Psoas muscle (tissue), 7 donors: ENCODE measurements at regions not wholly inside any gene's neighbourhood (a gene's known extent, or its start where the extent isn't known, plus 50 kb on each side); places are given as distances from the start of the nearest gene placed in this dataset.

ENCODE experiments used
- ATAC-seq, 4 donors: fragments of 200-7000 bp; cut with Tn5 transposase; one replicate each; pipeline ENCODE4 v1.9.1; 2020; ENCODE audit warnings: moderate library complexity in 3 of 4, mild to moderate bottlenecking in 2 of 4
- DNase-seq, 2 donors: peaks; one replicate each; pipeline ENCODE4 v3.0.0-alpha.2; 2020
- H3K27ac ChIP-seq: fragments of 200-600 bp; one replicate; pipeline ENCODE4 v1.8.0; 2022
- H3K27me3 ChIP-seq, 3 donors: fragments of 200-600 bp in 1 of 3; one replicate each; pipeline versions ENCODE4 v1.6.1 to v1.8.0; 2013 to 2022; ENCODE audit warnings: low read length in 2 of 3, mild to moderate bottlenecking in 2 of 3, moderate library complexity in 1 of 3; ENCODE audit not compliant: insufficient read depth in 3 of 3
- H3K36me3 ChIP-seq, 2 donors: fragments of 200-600 bp in 1 of 2; one replicate each; pipeline versions ENCODE4 v1.6.1 to v1.8.0; 2013 to 2022; ENCODE audit warnings: low read depth in 1 of 2, mild to moderate bottlenecking in 1 of 2, moderate library complexity in 1 of 2; ENCODE audit not compliant: insufficient read depth in 1 of 2
- H3K4me1 ChIP-seq: fragments of 200-600 bp; one replicate; pipeline ENCODE4 v1.8.0; 2022
- H3K4me3 ChIP-seq: fragments of 200-600 bp; one replicate; pipeline ENCODE4 v1.8.0; 2022; ENCODE audit warnings: mild to moderate bottlenecking
- H3K9me3 ChIP-seq: fragments of 200-600 bp; one replicate; pipeline ENCODE4 v1.8.0; 2022
- CTCF ChIP-seq: fragments of 200-600 bp; IDR thresholded peaks from one replicate; pipeline ENCODE4 v1.8.0; 2022; ENCODE audit warnings: antibody characterized with exemption
- WGBS, 3 donors: extraction: QIAGEN DNeasy Blood & Tissue Kit; methylation state at CpG; one replicate each; pipeline versions ENCODE4 v1.1.6 to v1.1.7; 2013; 5-methylcytosine and 5-hydroxymethylcytosine counted together
- intact Hi-C, 2 donors: fragments of 100-400 bp; cut with DNase I; formaldehyde crosslinking; loops; one replicate each; pipeline versions ENCODE4 v1.11.0 to v1.14.2; 2022
- donor health status: healthy with polysubstance abuse.
- donor health status: DM: no; HTN: no; CAD: no; lungs with moderate emphysema.
- donor health status: Bipolar disorder and iron deficiency.
- donor health status: healthy.
- donor health status: DM: yes; HTN: yes; CAD: no.
- donor health status: DM: no; HTN: no; CAD: no.
- donor health status: DM: yes; HTN: yes; CAD: no.

DNA sequence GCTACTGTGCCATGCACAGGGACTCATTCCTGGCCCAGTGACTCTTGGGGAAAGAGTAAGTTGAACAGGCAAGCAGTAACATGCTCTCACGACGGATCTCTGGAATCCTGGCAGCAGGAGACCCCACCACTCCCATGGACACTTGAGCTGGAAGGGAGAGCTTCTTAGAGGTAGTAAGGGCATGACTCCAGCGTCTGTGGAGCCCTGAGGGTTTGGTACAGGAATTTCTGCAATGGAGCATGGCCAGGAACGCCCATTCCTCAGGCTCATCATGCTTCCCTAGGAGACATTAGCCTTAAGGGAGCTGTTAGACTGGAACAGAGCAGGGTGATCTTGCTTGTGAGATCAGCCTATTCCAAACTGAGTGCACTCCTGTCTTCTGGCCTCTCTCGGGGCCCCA is 212.9 kb downstream of the MAT2B start:
- no peak for TF ChIP-seq CTCF
- no peak for DNase-seq
- intact Hi-C loops = no loop called here
- Histone ChIP-seq H3K27me3 (no peaks in the 10 kb centered on the region), H3K9me3 (no peaks in the 10 kb centered on the region), H3K27ac (no peak overlapping the region), H3K4me3 (no peak overlapping the region), H3K36me3 (no peaks in the 10 kb centered on the region), H3K4me1 (no peaks in the 10 kb centered on the region)
- no peak for ATAC-seq
- 52 to 74% (median 58%) methylated on average over 5 of the region's 5 CpGs for WGBS, 3 donors

DNA sequence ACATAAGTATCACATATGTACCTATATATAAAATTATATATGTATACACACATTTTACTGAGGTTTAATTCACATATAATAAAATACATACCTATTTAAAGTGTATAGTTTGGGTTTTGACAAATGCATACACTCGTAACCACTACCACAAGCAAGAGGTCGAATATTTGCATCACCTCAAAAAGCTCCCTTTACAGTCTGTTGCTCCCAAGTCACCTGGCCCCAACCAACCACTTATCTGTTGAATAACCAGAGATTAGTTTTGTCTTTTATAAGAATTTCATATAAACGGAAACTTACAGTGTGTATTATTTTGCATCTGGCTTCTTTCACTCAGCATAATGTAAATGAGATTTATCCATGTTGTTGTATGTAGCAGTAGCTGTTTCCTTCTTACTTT is 218.9 kb downstream of the MAT2B start:
- H3K27ac ChIP-seq = no peak overlapping the region
- TF ChIP-seq CTCF = no peak
- H3K4me3 ChIP-seq = no peak overlapping the region
- ATAC-seq (no peak), DNase-seq (no peak)
- intact Hi-C loops = no loop called here
- H3K27me3 ChIP-seq = no peaks in the 10 kb centered on the region
- no peaks in the 10 kb centered on the region for H3K36me3 ChIP-seq
- H3K4me1 ChIP-seq = no peaks in the 10 kb centered on the region
- no peaks in the 10 kb centered on the region for H3K9me3 ChIP-seq
- WGBS, 3 donors = 81% methylated on average over 3 of the region's 3 CpGs

GRCh38 chr5:163727028-163727427 is 221.6 kb downstream of the MAT2B start:
- H3K27ac ChIP-seq = no peak overlapping the region
- no peaks in the 10 kb centered on the region for H3K27me3 ChIP-seq
- 59 to 67% (median 59%) methylated on average over 4 of the region's 4 CpGs for WGBS, 3 donors
- no peaks in the 10 kb centered on the region for H3K9me3 ChIP-seq
- no peak for TF ChIP-seq CTCF
- no peaks in the 10 kb centered on the region for H3K4me1 ChIP-seq
- no peaks in the 10 kb centered on the region for H3K36me3 ChIP-seq
- DNase-seq (no peak), ATAC-seq (no peak)
- H3K4me3 ChIP-seq = no peak overlapping the region
- intact Hi-C loops = no loop called here

GRCh38 chr5:163730206-163730756 is 224.9 kb downstream of the MAT2B start:
- TF ChIP-seq CTCF = no peak
- DNase-seq (no peak), ATAC-seq (no peak)
- intact Hi-C loops = no loop called here
- Histone ChIP-seq H3K27ac (no peak overlapping the region), H3K4me1 (no peaks in the 10 kb centered on the region), H3K36me3 (no peaks in the 10 kb centered on the region), H3K9me3 (no peaks in the 10 kb centered on the region), H3K4me3 (no peak overlapping the region), H3K27me3 (no peaks in the 10 kb centered on the region)
- 56 to 65% (median 59%) methylated on average over 5 of the region's 5 CpGs for WGBS, 3 donors

DNA sequence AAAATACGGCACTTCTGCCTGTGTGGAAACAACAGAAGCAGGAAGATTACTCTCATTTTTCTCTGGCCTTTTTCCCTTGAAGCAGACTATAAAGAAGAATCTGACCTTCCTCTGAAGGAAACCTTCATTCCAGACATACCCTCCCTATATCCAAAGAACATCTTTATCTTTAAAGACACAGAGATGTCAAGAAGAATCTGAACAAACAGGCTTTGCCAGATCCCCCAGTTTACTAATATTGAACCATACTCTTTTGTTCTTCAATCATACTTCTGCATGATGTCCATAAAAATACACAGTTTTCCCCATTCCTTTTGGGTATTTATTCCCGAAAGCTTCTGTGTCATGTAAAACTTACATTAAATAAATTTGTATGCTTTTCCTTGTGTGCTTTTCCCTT is 225.8 kb downstream of the MAT2B start:
- no peaks in the 10 kb centered on the region for H3K4me1 ChIP-seq
- DNase-seq (no peak), ATAC-seq (no peak)
- no peak overlapping the region for H3K27ac ChIP-seq
- intact Hi-C loops = no loop called here
- H3K27me3 ChIP-seq = no peaks in the 10 kb centered on the region
- H3K9me3 ChIP-seq = no peaks in the 10 kb centered on the region
- TF ChIP-seq CTCF = no peak
- no peaks in the 10 kb centered on the region for H3K36me3 ChIP-seq
- WGBS, 3 donors = 79 to 84% (median 83%) methylated on average over 2 of the region's 2 CpGs
- no peak overlapping the region for H3K4me3 ChIP-seq
